GM21367 (cell line): ENCODE measurements at regions not wholly inside any gene's neighbourhood (a gene's known extent, or its start where the extent isn't known, plus 50 kb on each side); places are given as distances from the start of the nearest gene placed in this dataset.
"Not testable (repeated sequence)": the region's sequence is repeated elsewhere in the genome, so short reads cannot be mapped to it uniquely, and the experiment has no call there.

Source experiments
- ATAC-seq: cut with Tn5 transposase; IDR thresholded peaks from one replicate; pipeline ENCODE4 v1.9.1; 2021; ENCODE audit not compliant: unreplicated experiment

GRCh38 chr4:165548702-165549101, 169.9 kb downstream of the CPE start:
- ATAC-seq = no peak

GRCh38 chr4:165553221-165553810, 174.5 kb downstream of the CPE start:
- ATAC-seq = no peak

- no peak for ATAC-seq
Measured at GRCh38 chr4:165555302-165555701, 176.5 kb downstream of the CPE start.

- ATAC-seq = no peak
Measured at GRCh38 chr4:165556383-165556782, 177.6 kb downstream of the CPE start.

GRCh38 chr4:165560941-165561340, 182.1 kb downstream of the CPE start:
- no peak for ATAC-seq

GRCh38 chr4:165563851-165564250, 185.0 kb downstream of the CPE start:
- no peak for ATAC-seq

GRCh38 chr4:165569031-165569430, 190.2 kb downstream of the CPE start:
- ATAC-seq = no peak

- not testable (repeated sequence) for ATAC-seq
Measured at GRCh38 chr4:165571476-165571875, 192.7 kb downstream of the CPE start.

- no peak for ATAC-seq
Measured at GRCh38 chr4:165580351-165580905, 201.6 kb downstream of the CPE start.

GRCh38 chr4:165583341-165583740, 204.5 kb downstream of the CPE start:
- ATAC-seq = no peak

- no peak for ATAC-seq
Measured at GRCh38 chr4:165584916-165585315, 206.1 kb downstream of the CPE start.

- no peak for ATAC-seq
Measured at GRCh38 chr4:165588534-165589315, 209.9 kb downstream of the CPE start.

GRCh38 chr4:165592386-165592785, 213.6 kb downstream of the CPE start:
- no peak for ATAC-seq

GRCh38 chr4:165597581-165598480, 219.0 kb downstream of the CPE start:
- ATAC-seq = no peak

- ATAC-seq = no peak
Measured at GRCh38 chr4:165600959-165601683, 222.3 kb downstream of the CPE start.

- ATAC-seq = no peak
Measured at GRCh38 chr4:165602621-165603020, 223.8 kb downstream of the CPE start.

- no peak for ATAC-seq
Measured at GRCh38 chr4:165604181-165604580, 225.4 kb downstream of the CPE start.

GRCh38 chr4:165605811-165606210, 227.0 kb downstream of the CPE start:
- no peak for ATAC-seq

GRCh38 chr4:165606465-165607205, 227.8 kb downstream of the CPE start:
- no peak for ATAC-seq

- ATAC-seq = no peak
Measured at GRCh38 chr4:165609653-165610052, 230.8 kb downstream of the CPE start.
